Smooth muscle cell (in vitro differentiated cells): ENCODE measurements at regions not wholly inside any gene's neighbourhood (a gene's known extent, or its start where the extent isn't known, plus 50 kb on each side); places are given as distances from the start of the nearest gene placed in this dataset.

ENCODE experiments used
- DNase-seq: peaks from one replicate; lab custom pipeline; 2025; ENCODE audit not compliant: unreplicated experiment; lab: John Stamatoyannopoulos, UW
- H2AFZ ChIP-seq: fragments of 200-600 bp; sonication (generic); 2 replicates; pipeline ENCODE4 v1.6.0; 2016; ENCODE audit warnings: antibody characterized with exemption, low read depth, mild to moderate bottlenecking
- H3F3A ChIP-seq: fragments of 200-600 bp; sonication (generic); 2 replicates; pipeline ENCODE4 v1.6.0; 2017; ENCODE audit warnings: antibody characterized with exemption, low read depth
- H3K27ac ChIP-seq: fragments of 200-600 bp; sonication (generic); 2 replicates; pipeline ENCODE4 v1.5.1; 2016; ENCODE audit warnings: low read depth, mild to moderate bottlenecking
- H3K27me3 ChIP-seq: fragments of 200-600 bp; sonication (generic); 2 replicates; pipeline ENCODE4 v1.6.1; 2016; ENCODE audit warnings: low read depth, mild to moderate bottlenecking
- H3K36me3 ChIP-seq: fragments of 200-600 bp; sonication (generic); 2 replicates; pipeline ENCODE4 v1.5.1; 2016; ENCODE audit warnings: low read depth
- H3K4me1 ChIP-seq: fragments of 200-600 bp; sonication (generic); 2 replicates; pipeline ENCODE4 v1.5.1; 2016; ENCODE audit warnings: low read depth
- H3K4me2 ChIP-seq: fragments of 200-600 bp; sonication (generic); 2 replicates; pipeline ENCODE4 v1.6.0; 2016; ENCODE audit warnings: mild to moderate bottlenecking
- H3K4me3 ChIP-seq: fragments of 200-600 bp; sonication (generic); 2 replicates; pipeline ENCODE4 v1.5.1; 2016; ENCODE audit warnings: mild to moderate bottlenecking
- H3K79me2 ChIP-seq: fragments of 200-600 bp; sonication (generic); 2 replicates; pipeline ENCODE4 v1.6.0; 2016; ENCODE audit warnings: low read depth, mild to moderate bottlenecking
- H3K9ac ChIP-seq: fragments of 200-600 bp; sonication (generic); 2 replicates; pipeline ENCODE4 v1.6.0; 2016; ENCODE audit warnings: low read depth
- H3K9me3 ChIP-seq: fragments of 200-600 bp; sonication (generic); replicated peaks from 2 replicates; pipeline ENCODE4 v1.5.1; 2016; ENCODE audit warnings: low read depth
- H4K20me1 ChIP-seq: fragments of 200-600 bp; sonication (generic); 2 replicates; pipeline ENCODE4 v1.6.0; 2016; ENCODE audit warnings: low read depth
- CTCF ChIP-seq: fragments of 200-600 bp; sonication (generic); IDR thresholded peaks from 2 replicates; pipeline ENCODE4 v1.5.1; 2017; ENCODE audit warnings: borderline replicate concordance, mild to moderate bottlenecking, antibody characterized with exemption; ENCODE audit not compliant: insufficient read depth, poor library complexity, severe bottlenecking
- WGBS: methylation state at CpG from one replicate; pipeline ENCODE4 v1.1.7; 2016; ENCODE audit warnings: low lambda C conversion rate; 5-methylcytosine and 5-hydroxymethylcytosine counted together

GRCh38 chr7:131111792-131112191 lies 215.9 kb upstream of the MKLN1 start:
- Histone ChIP-seq H3K79me2 (no peaks in the 10 kb centered on the region), H3K4me3 (no peak overlapping the region), H3K4me2 (peak overlapping the region; percentile 96), H3K27me3 (no peaks in the 10 kb centered on the region), H3K4me1 (peaks cover 28% of the 10 kb centered on the region), H3K9ac (peak overlapping the region; percentile 86), H3K36me3 (no peaks in the 10 kb centered on the region), H3K27ac (peak overlapping the region; percentile 88), H2AFZ (no peak overlapping the region), H3F3A (peaks cover 11% of the 10 kb centered on the region), H3K9me3 (no peaks in the 10 kb centered on the region), H4K20me1 (no peaks in the 10 kb centered on the region)
- TF ChIP-seq CTCF, result no peak
- WGBS, result 81% methylated on average over 3 of the region's 3 CpGs
- no peak for DNase-seq

- Histone ChIP-seq H3K36me3 (no peaks in the 10 kb centered on the region), H3K27ac (no peak overlapping the region), H3K9me3 (no peaks in the 10 kb centered on the region), H3K4me1 (peaks cover 28% of the 10 kb centered on the region), H2AFZ (no peak overlapping the region), H3K79me2 (no peaks in the 10 kb centered on the region), H3K4me3 (no peak overlapping the region), H3K27me3 (no peaks in the 10 kb centered on the region), H4K20me1 (no peaks in the 10 kb centered on the region), H3K4me2 (no peak overlapping the region), H3K9ac (no peak overlapping the region), H3F3A (peaks cover 10% of the 10 kb centered on the region)
- DNase-seq, result no peak
- WGBS, result 82% methylated on average over 1 of the region's 1 CpG
- no peak for TF ChIP-seq CTCF
Measured at GRCh38 chr7:131112431-131112830, 215.2 kb upstream of the MKLN1 start.

GRCh38 chr7:131115340-131115739 lies 212.3 kb upstream of the MKLN1 start:
- Histone ChIP-seq H3K36me3 (no peaks in the 10 kb centered on the region), H2AFZ (no peak overlapping the region), H3F3A (no peaks in the 10 kb centered on the region), H3K4me3 (no peak overlapping the region), H3K79me2 (no peaks in the 10 kb centered on the region), H3K9ac (no peak overlapping the region), H3K4me2 (no peak overlapping the region), H4K20me1 (no peaks in the 10 kb centered on the region), H3K4me1 (peaks cover 11% of the 10 kb centered on the region), H3K27me3 (no peaks in the 10 kb centered on the region), H3K27ac (no peak overlapping the region), H3K9me3 (no peaks in the 10 kb centered on the region)
- no peak for TF ChIP-seq CTCF
- DNase-seq, result no peak
- 93% methylated on average over 5 of the region's 5 CpGs for WGBS

- Histone ChIP-seq H3K9ac (no peak overlapping the region), H3K4me3 (no peak overlapping the region), H3K4me2 (no peak overlapping the region), H3F3A (no peaks in the 10 kb centered on the region), H3K27ac (no peak overlapping the region), H3K9me3 (no peaks in the 10 kb centered on the region), H3K36me3 (no peaks in the 10 kb centered on the region), H2AFZ (no peak overlapping the region), H3K4me1 (no peaks in the 10 kb centered on the region), H3K79me2 (no peaks in the 10 kb centered on the region), H4K20me1 (no peaks in the 10 kb centered on the region), H3K27me3 (no peaks in the 10 kb centered on the region)
- 95% methylated on average over 1 of the region's 1 CpG for WGBS
- no peak for TF ChIP-seq CTCF
- DNase-seq, result no peak
Measured at GRCh38 chr7:131117439-131117838, 210.2 kb upstream of the MKLN1 start.
